ENCODE measurements at regions not wholly inside any gene's neighbourhood (a gene's known extent, or its start where the extent isn't known, plus 50 kb on each side); places are given as distances from the start of the nearest gene placed in this dataset.

- TF ChIP-seq CTCF (IDR thresholded peaks at IDR 0.05; ENCODE audit: borderline replicate concordance, extremely low read depth, low read length, poor library complexity, severe bottlenecking) (no peak), EZH2 (IDR thresholded peaks at IDR 0.05; ENCODE audit: borderline replicate concordance, low read depth, low read length, severe bottlenecking) (no peak)
Measured at GRCh38 chr10:42177077-42177792, 461.1 kb downstream of the ZNF33B start.

Measured in DND-41 (cell line).